ENCODE measurements at regions not wholly inside any gene's neighbourhood (a gene's known extent, or its start where the extent isn't known, plus 50 kb on each side); places are given as distances from the start of the nearest gene placed in this dataset.
A peak's percentile ranks its signal among the peaks of the same experiment; 100 is the strongest.

DNA sequence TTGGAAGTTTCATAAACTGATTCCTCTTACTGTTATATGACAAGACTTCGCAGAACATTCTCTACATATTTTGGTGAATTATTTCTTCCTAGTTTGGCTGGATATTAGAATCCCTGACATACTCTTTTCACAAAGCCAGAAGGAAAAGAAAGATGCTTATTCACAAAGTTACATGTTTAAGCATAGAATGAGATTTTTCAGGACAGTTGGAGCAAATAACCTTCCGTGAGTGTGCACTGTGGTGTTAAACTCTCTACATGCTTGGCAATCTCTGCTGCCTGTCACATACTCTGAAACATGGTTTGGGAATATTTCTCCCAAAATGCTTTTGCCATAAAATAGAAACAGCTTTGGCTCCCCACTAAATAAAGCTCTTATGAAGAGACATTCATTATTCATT is 230.0 kb upstream of the MTNR1B start:
- TF ChIP-seq, protein P1, sequence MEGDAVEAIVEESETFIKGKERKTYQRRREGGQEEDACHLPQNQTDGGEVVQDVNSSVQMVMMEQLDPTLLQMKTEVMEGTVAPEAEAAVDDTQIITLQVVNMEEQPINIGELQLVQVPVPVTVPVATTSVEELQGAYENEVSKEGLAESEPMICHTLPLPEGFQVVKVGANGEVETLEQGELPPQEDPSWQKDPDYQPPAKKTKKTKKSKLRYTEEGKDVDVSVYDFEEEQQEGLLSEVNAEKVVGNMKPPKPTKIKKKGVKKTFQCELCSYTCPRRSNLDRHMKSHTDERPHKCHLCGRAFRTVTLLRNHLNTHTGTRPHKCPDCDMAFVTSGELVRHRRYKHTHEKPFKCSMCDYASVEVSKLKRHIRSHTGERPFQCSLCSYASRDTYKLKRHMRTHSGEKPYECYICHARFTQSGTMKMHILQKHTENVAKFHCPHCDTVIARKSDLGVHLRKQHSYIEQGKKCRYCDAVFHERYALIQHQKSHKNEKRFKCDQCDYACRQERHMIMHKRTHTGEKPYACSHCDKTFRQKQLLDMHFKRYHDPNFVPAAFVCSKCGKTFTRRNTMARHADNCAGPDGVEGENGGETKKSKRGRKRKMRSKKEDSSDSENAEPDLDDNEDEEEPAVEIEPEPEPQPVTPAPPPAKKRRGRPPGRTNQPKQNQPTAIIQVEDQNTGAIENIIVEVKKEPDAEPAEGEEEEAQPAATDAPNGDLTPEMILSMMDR (IDR thresholded peaks at IDR 0.05; ENCODE audit: low read depth, low read length) = no peak
- no peak overlapping the region for H3K4me3 ChIP-seq (ENCODE audit: low read depth, low read length)
- in situ Hi-C loops (cut with HindIII; ENCODE audit: low sequenced_read_pairs) = no loop called here
- peak; percentile 2 for DNase-seq (ENCODE audit: low read depth, low spot score)

DNA sequence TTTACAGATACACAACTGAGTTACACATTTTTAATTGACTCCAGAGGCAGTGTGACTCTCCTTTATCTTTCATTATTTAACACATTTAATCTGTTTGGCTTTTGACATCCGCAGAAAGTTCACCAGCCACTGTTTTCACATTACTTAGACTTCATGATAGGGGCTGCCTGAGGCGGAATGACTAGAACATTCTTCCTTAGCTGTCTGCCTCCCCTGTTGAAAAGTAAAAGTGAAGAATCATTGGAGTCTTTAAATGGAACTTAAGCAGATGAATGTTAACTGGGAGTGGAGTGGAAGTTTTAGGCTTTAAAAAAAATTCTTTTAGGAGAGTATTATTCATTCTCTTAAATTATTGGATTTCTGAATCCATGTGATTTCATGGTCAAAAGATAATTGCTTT is 229.2 kb upstream of the MTNR1B start:
- no peak overlapping the region for H3K4me3 ChIP-seq (ENCODE audit: low read depth, low read length)
- in situ Hi-C loops (cut with HindIII; ENCODE audit: low sequenced_read_pairs) = no loop called here
- no peak for DNase-seq (ENCODE audit: low read depth, low spot score)
- TF ChIP-seq, protein P1 (IDR thresholded peaks at IDR 0.05; ENCODE audit: low read depth, low read length) = no peak

DNA sequence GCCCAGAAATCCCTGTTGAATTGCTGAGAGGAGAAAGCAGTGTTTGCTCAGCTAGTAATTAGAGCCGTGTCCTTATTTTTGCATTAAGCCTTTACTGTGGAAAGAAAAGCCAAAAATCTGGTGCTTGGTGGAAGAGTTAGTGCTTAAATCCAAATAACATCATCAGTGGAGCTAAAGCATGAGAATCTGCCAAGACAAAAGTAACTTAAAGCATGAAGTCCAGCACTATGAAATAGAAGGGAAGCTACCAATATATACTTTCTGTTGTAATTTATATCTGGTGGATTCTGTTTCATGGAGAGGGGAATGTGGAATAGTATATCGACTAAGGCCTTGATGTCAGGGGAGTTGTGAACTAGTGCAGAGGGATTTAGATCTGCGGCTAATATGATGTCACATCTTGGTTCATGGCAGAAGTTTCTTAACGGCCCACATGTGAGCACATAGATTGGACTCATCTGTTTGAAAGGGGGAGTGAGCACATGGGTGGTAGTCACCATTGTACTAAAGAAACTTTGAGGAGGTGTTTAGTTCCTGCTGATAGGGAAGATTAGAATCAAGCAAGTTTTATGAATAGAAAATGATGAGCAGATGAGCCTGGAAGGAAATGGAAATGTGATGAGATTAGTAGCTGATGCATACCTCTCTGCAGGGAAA is 224.4 kb upstream of the MTNR1B start:
- TF ChIP-seq, protein P1 (IDR thresholded peaks at IDR 0.05; ENCODE audit: low read depth, low read length) = no peak
- H3K4me3 ChIP-seq (ENCODE audit: low read depth, low read length) = no peak overlapping the region

DNA sequence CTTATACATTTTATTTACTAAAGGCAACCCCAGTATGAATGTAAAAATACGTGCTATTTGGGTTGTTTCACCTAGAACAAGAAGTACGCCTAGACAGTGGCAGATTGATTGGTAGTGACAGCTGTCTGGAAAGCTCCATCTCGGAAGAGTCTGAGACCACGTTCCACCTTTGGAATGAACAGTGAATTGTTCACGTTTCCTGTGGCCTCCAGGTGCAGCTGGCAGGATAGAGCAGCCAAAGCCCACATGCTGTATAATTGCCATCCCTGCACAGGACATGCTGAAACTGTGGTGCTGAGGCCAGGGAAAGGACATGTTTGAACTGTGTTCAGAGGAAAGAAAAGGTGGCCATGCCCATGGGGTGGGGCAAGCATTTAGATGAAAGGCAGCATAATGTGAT is 218.7 kb upstream of the MTNR1B start:
- TF ChIP-seq, protein P1 (IDR thresholded peaks at IDR 0.05; ENCODE audit: low read depth, low read length) = no peak
- no peak overlapping the region for H3K4me3 ChIP-seq (ENCODE audit: low read depth, low read length)
- no peak for DNase-seq (ENCODE audit: low read depth, low spot score)
- in situ Hi-C loops (cut with HindIII; ENCODE audit: low sequenced_read_pairs) = no loop called here

More for the DNA sequence above, 224.4 kb upstream of the MTNR1B start:
- no peak for DNase-seq (ENCODE audit: low read depth, low spot score)
- in situ Hi-C loops (cut with HindIII; ENCODE audit: low sequenced_read_pairs) = no loop called here

DNA sequence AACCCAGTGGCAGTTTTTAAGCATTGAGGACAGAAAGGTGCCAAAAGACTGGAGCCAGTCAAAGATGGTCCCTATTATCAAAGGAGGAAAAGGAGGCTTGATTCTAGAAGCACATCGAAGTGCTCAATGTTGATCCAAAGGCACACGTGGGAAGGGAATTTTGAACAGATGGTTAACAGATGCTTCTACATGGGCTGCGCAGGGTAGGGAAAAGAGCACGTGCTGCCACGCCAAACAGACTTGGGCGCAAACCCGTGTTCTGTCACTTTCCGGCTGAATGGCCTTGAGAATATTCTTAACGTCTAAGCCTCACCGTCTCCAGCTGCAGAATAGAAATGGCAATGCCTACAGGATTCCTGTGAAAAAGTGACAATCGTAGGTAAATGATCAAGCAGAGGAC is 217.9 kb upstream of the MTNR1B start:
- no peak for DNase-seq (ENCODE audit: low read depth, low spot score)
- in situ Hi-C loops (cut with HindIII; ENCODE audit: low sequenced_read_pairs) = no loop called here
- TF ChIP-seq, protein P1 (IDR thresholded peaks at IDR 0.05; ENCODE audit: low read depth, low read length) = no peak
- H3K4me3 ChIP-seq (ENCODE audit: low read depth, low read length) = no peak overlapping the region

DNA sequence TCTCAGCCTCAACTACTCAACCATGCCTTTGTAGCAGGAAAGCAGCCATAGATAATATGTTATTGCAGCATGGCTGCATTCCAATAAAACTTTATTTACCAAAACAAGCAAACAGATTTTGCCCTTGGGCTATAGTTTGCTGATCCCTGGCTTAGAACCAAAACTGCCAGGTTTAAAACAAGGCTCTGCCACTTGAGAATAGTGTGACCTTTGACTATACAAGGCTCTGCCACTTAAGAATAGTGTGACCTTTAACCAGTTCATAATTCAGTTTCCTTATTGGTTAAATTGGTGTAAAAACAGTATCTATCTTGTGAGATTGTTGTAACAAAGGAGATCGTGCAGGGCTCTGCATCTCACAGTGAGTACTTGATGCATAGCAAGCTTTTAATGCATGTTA is 217.3 kb upstream of the MTNR1B start:
- no peak for DNase-seq (ENCODE audit: low read depth, low spot score)
- TF ChIP-seq, protein P1 (IDR thresholded peaks at IDR 0.05; ENCODE audit: low read depth, low read length) = no peak
- no peak overlapping the region for H3K4me3 ChIP-seq (ENCODE audit: low read depth, low read length)
- in situ Hi-C loops (cut with HindIII; ENCODE audit: low sequenced_read_pairs) = no loop called here

All from astrocyte of the spinal cord (primary cell).